Natural killer cell (primary cell): ENCODE measurements at regions not wholly inside any gene's neighbourhood (a gene's known extent, or its start where the extent isn't known, plus 50 kb on each side); places are given as distances from the start of the nearest gene placed in this dataset.

Source experiments
- ATAC-seq, 3 donors: fragments of 150-1000 bp in 2 of 3; fragments of 200-7000 bp in 1 of 3; cut with Tn5 transposase; 1 replicate in 1 of 3; 2 replicates in 2 of 3; pipeline ENCODE4 v1.10.0; 2021; ENCODE audit warnings: mild to moderate bottlenecking in 2 of 3, moderate library complexity in 2 of 3
- DNase-seq, 2 donors: peaks; one replicate each; pipeline versions ENCODE4 v3.0.0 to v3.0.0-alpha.2; 2013 to 2021; ENCODE audit warnings: mixed read lengths in 1 of 2
- H3K27ac ChIP-seq: one replicate; pipeline ENCODE4 v1.5.1; 2013; ENCODE audit warnings: mild to moderate bottlenecking, low read length
- H3K27me3 ChIP-seq: one replicate; pipeline ENCODE4 v1.6.1; 2013; ENCODE audit warnings: low read length; ENCODE audit not compliant: control insufficient read depth, insufficient read depth
- H3K36me3 ChIP-seq: one replicate; pipeline ENCODE4 v1.6.1; 2013; ENCODE audit warnings: low read length; ENCODE audit not compliant: control insufficient read depth, insufficient read depth
- H3K4me1 ChIP-seq: one replicate; pipeline ENCODE4 v1.6.1; 2013; ENCODE audit warnings: low read length; ENCODE audit not compliant: control insufficient read depth, insufficient read depth
- H3K4me3 ChIP-seq: one replicate; pipeline ENCODE4 v1.5.1; 2013; ENCODE audit warnings: low read length
- H3K9me3 ChIP-seq: one replicate; pipeline ENCODE4 v1.6.1; 2013; ENCODE audit warnings: low read length; ENCODE audit not compliant: control insufficient read depth, insufficient read depth
- H3K27ac Mint-ChIP-seq, 2 donors: one replicate each; pipeline ENCODE4 v1.8.0; 2022; ENCODE audit warnings: mild to moderate bottlenecking in 2 of 2, mixed read lengths in 2 of 2, moderate library complexity in 1 of 2
- H3K27me3 Mint-ChIP-seq, 2 donors: one replicate each; pipeline ENCODE4 v1.8.0; 2022; ENCODE audit warnings: low read depth in 2 of 2, mixed read lengths in 2 of 2
- H3K36me3 Mint-ChIP-seq: one replicate; pipeline ENCODE4 v1.8.0; 2022; ENCODE audit warnings: mixed read lengths
- H3K4me1 Mint-ChIP-seq, 2 donors: one replicate each; pipeline ENCODE4 v1.8.0; 2022; ENCODE audit warnings: mixed read lengths in 2 of 2
- H3K4me3 Mint-ChIP-seq: one replicate; pipeline ENCODE4 v1.8.0; 2022; ENCODE audit warnings: mild to moderate bottlenecking, moderate library complexity, mixed read lengths
- H3K9me3 Mint-ChIP-seq, 2 donors: one replicate each; pipeline ENCODE4 v1.8.0; 2022; ENCODE audit warnings: mixed read lengths in 2 of 2
- WGBS: methylation state at CpG from one replicate; pipeline ENCODE4 v1.1.7; 2013; ENCODE audit warnings: missing lambda C conversion rate; ENCODE audit not compliant: insufficient coverage; 5-methylcytosine and 5-hydroxymethylcytosine counted together
- intact Hi-C: fragments of 100-400 bp; cut with micrococcal nuclease; formaldehyde crosslinking; loops from one replicate; pipeline ENCODE4 v1.14.2; 2022
- TF ChIP-seq, protein P1 (sequence below): fragments of 200-600 bp; IDR thresholded peaks from one replicate; pipeline ENCODE4 v1.8.0; 2022; ENCODE audit warnings: antibody characterized with exemption

DNA sequence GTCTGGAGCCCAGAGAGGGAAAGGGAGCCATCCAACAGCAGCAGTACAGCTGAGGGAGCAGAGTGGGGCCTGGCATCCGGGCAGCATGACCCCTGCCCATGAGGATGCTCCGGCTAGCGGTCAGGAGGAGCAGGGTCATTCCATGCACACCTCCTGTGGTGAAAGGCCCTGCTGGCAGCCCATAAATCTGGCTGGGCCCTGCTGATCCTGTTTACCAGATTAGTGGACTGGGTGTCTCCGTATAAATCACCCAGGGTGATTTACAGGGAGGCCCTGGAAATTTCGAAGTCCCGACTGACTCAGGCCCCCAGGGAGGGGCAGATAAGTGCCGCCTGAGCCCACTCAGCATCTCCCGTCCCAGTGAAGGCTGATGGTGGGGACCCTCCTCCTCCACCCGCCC, 117.6 kb upstream of the HAND1 start:
- no peaks in the 10 kb centered on the region for H3K4me1 ChIP-seq
- 79% methylated on average over 9 of the region's 9 CpGs for WGBS
- no peaks in the 10 kb centered on the region for H3K36me3 ChIP-seq
- Mint-ChIP-seq H3K4me3 (no peak overlapping the region), H3K36me3 (no peaks in the 10 kb centered on the region), H3K4me1 (no peaks in the 10 kb centered on the region), H3K27me3 (peaks cover 9 to 17% of the 10 kb centered on the region in 2 donors), H3K27ac (no peak overlapping the region), H3K9me3 (no peaks in the 10 kb centered on the region)
- intact Hi-C loops: no loop called here
- H3K9me3 ChIP-seq: no peaks in the 10 kb centered on the region
- H3K4me3 ChIP-seq: no peak overlapping the region
- no peak for DNase-seq
- no peak for ATAC-seq
- TF ChIP-seq, protein P1, sequence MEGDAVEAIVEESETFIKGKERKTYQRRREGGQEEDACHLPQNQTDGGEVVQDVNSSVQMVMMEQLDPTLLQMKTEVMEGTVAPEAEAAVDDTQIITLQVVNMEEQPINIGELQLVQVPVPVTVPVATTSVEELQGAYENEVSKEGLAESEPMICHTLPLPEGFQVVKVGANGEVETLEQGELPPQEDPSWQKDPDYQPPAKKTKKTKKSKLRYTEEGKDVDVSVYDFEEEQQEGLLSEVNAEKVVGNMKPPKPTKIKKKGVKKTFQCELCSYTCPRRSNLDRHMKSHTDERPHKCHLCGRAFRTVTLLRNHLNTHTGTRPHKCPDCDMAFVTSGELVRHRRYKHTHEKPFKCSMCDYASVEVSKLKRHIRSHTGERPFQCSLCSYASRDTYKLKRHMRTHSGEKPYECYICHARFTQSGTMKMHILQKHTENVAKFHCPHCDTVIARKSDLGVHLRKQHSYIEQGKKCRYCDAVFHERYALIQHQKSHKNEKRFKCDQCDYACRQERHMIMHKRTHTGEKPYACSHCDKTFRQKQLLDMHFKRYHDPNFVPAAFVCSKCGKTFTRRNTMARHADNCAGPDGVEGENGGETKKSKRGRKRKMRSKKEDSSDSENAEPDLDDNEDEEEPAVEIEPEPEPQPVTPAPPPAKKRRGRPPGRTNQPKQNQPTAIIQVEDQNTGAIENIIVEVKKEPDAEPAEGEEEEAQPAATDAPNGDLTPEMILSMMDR: no peak
- no peaks in the 10 kb centered on the region for H3K27me3 ChIP-seq
- no peak overlapping the region for H3K27ac ChIP-seq

DNA sequence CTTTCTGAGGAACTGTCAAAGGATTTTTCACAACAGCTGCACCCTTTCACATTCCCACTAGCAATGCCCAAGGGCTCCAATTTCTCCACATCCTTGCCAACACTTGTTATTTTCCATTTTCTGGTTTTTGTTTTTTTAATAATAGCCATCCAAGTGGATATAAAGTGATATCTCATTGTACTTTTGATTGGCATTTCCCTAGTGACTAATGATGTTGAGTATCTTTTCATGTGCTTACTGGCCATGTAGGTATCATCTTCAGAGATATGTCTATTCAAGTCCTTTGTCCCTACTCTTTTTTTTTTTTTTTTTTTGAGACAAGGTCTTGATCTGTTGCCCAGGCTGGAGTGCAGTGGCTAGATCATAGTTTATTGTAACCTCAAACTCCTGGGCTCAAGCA, 115.8 kb upstream of the HAND1 start:
- Histone ChIP-seq H3K36me3 (no peaks in the 10 kb centered on the region), H3K4me3 (no peak overlapping the region), H3K9me3 (no peaks in the 10 kb centered on the region), H3K27me3 (no peaks in the 10 kb centered on the region), H3K27ac (no peak overlapping the region), H3K4me1 (no peaks in the 10 kb centered on the region)
- intact Hi-C loops: no loop called here
- TF ChIP-seq, protein P1: no peak
- ATAC-seq (no peak), DNase-seq (no peak)
- Mint-ChIP-seq H3K36me3 (no peaks in the 10 kb centered on the region), H3K27ac (no peak overlapping the region), H3K9me3 (no peaks in the 10 kb centered on the region), H3K4me3 (no peak overlapping the region), H3K4me1 (no peaks in the 10 kb centered on the region), H3K27me3 (peaks cover 6 to 15% of the 10 kb centered on the region in 2 donors)

DNA sequence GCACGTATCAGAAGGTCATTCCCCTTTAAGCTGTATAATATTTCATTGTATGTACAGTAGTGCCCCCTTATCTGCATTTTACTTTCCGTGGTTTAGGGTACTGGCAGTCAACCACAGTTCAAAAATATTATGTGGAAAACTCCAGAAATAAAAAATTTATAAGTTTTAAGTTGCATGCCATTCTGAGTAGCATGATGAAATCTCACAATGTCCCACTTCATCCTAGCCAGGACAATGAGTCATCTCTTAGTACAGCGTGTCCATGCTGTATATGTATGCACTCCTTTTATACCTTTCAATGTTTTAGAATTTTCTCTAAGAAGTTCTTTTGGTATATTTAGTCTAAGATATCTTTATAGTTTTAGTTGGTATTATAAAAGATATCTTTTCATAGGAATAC, 115.0 kb upstream of the HAND1 start:
- no peak for DNase-seq
- no peaks in the 10 kb centered on the region for H3K27me3 ChIP-seq
- TF ChIP-seq, protein P1: no peak
- ATAC-seq: no peak
- H3K36me3 ChIP-seq: no peaks in the 10 kb centered on the region
- no peak overlapping the region for H3K27ac Mint-ChIP-seq
- H3K4me1 ChIP-seq: no peaks in the 10 kb centered on the region
- no peaks in the 10 kb centered on the region for H3K36me3 Mint-ChIP-seq
- no peak overlapping the region for H3K4me3 ChIP-seq
- H3K27me3 Mint-ChIP-seq: peaks cover 0 to 15% of the 10 kb centered on the region in 2 donors
- no peaks in the 10 kb centered on the region for H3K9me3 Mint-ChIP-seq
- H3K27ac ChIP-seq: no peak overlapping the region
- intact Hi-C loops: no loop called here
- H3K4me3 Mint-ChIP-seq: no peak overlapping the region
- no peaks in the 10 kb centered on the region for H3K9me3 ChIP-seq
- WGBS: 100% methylated on average over 1 of the region's 3 CpGs
- H3K4me1 Mint-ChIP-seq: no peaks in the 10 kb centered on the region

DNA sequence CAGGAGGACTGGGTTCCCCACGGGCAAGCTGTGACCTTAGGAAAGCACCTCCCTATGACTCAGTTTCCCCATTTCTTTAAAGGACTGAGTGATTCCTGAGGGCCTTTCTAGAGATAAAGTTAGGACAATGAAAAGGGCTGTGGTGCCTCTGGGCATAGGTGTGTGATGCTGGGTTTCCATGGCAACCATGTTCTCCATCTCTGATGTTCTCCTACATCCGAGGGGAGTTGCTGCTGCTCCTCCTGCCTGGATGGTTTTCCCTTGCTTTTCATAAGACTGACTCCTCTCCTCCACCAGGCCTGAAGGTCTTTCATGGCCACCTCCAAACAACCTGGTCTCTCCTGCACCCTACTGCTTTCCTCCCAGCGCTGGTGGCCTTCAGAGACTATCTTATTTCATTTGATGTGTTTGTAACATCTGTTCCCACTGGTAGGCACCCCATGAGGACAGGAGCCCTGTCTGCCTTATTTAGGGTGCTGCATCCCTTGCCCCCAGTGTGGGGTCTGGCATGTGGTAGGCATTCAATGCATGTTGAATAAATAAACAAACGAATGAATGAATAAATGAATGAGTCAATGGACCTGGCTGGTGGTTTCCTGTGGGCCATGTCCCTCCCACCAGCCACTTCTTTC, 112.2 kb upstream of the HAND1 start:
- H3K27me3 ChIP-seq: no peaks in the 10 kb centered on the region
- no peaks in the 10 kb centered on the region for H3K36me3 ChIP-seq
- DNase-seq (no peak), ATAC-seq (no peak)
- H3K4me1 ChIP-seq: no peaks in the 10 kb centered on the region
- Mint-ChIP-seq H3K36me3 (no peaks in the 10 kb centered on the region), H3K4me1 (no peaks in the 10 kb centered on the region), H3K4me3 (no peak overlapping the region), H3K9me3 (no peaks in the 10 kb centered on the region), H3K27ac (no peak overlapping the region), H3K27me3 (peaks cover under 1 to 15% of the 10 kb centered on the region in 2 donors)
- no peaks in the 10 kb centered on the region for H3K9me3 ChIP-seq
- TF ChIP-seq, protein P1: no peak
- H3K4me3 ChIP-seq: no peak overlapping the region
- intact Hi-C loops: no loop called here
- H3K27ac ChIP-seq: no peak overlapping the region
- 88% methylated on average over 4 of the region's 4 CpGs for WGBS
